ENCODE measurements at regions not wholly inside any gene's neighbourhood (a gene's known extent, or its start where the extent isn't known, plus 50 kb on each side); places are given as distances from the start of the nearest gene placed in this dataset.
A peak's percentile ranks its signal among the peaks of the same experiment; 100 is the strongest.

- DNase-seq (ENCODE audit: low spot score) = no peak
Measured at GRCh38 chr10:43869669-43870322, 221.1 kb upstream of the ZNF32 start.

GRCh38 chr10:43868952-43869351 lies 220.3 kb upstream of the ZNF32 start:
- no peak for DNase-seq (ENCODE audit: low spot score)

GRCh38 chr10:43867667-43868565 lies 219.2 kb upstream of the ZNF32 start:
- DNase-seq (ENCODE audit: low spot score) = no peak

GRCh38 chr10:43867113-43867512 lies 218.4 kb upstream of the ZNF32 start:
- no peak for DNase-seq (ENCODE audit: low spot score)

- no peak for DNase-seq (ENCODE audit: low spot score)
Measured at GRCh38 chr10:43866712-43867111, 218.0 kb upstream of the ZNF32 start.

DNA sequence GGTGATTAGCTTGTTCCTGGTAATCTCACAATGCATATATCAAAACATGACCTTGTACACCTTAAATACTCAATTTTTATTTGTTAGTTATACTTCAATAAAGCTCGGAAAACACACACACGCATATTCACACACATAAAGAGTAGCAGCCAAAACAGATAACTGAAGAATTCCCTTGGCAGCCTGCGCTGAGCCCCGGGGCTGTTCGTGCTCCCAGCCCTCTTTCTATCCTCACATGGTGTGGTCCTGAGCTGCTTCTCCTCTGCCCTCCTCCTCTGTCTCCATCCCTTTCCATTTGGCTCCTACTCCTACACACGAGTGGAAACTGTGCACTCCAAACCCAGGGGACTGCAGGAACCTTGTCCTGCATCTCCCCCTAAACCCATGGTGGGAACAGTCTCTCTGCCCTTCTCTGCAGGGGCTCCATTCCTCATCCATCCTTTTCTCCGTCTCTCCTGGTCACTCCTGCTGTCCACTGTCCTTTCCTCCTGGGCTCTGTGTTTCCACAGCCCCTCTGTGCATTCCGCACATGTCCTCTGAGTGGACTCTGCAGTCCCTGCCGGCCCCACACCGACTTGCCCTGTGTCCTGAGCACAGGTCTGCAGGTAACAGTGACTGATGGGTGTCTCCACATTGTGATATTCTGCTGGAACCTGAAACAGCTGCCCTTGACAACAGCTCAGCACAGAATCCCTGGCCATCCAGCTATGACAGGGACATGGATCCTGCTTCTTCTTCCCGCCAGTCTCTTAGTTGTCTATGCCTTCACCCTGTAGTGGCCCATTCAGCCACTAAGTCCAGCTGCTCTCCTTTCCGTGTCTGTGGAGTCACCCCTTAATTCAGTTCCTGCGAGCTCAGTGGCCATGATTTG lies 216.8 kb upstream of the ZNF32 start:
- no peak for DNase-seq (ENCODE audit: low spot score)

DNA sequence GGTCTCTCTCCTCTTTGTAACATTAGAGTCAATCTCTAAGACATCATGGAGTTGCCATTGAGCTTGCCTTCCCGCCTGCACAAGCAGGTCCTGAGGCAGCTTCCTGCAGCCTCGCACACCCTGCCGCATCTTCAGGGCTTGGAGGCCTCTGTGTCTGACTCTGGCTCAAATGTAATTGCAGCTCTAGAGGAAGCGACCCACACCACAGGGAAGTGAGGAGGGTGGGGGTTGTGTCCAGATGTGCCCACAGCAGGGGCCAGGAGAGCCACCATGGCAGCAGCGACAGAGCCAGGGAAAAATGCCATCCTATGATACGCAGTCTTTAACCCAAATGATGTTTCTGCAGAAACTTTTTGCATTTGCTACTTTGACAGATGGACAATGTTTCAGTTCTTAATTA lies 216.0 kb upstream of the ZNF32 start:
- no peak for DNase-seq (ENCODE audit: low spot score)

GRCh38 chr10:43863859-43864591 lies 215.3 kb upstream of the ZNF32 start:
- no peak for DNase-seq (ENCODE audit: low spot score)

DNA sequence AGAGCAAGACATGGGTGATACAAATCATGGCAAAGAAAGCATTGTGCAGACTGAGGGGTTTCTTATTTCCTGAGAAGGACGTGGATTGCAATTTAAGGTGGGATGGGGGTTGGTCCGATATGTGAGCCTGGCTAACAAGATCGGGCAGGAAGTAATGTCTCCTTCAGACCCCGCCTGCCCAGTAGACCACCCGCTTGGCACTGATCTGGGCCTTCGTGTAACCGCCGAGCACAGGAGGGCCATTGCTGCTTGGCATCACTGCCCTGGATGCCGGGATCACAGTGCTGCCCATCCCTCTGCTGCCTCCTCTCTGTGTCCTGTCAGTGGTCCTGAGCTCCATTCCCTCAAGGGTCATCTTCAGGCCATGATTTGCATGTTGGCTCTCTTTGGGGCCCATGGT lies 214.6 kb upstream of the ZNF32 start:
- DNase-seq (ENCODE audit: low spot score) = no peak

DNA sequence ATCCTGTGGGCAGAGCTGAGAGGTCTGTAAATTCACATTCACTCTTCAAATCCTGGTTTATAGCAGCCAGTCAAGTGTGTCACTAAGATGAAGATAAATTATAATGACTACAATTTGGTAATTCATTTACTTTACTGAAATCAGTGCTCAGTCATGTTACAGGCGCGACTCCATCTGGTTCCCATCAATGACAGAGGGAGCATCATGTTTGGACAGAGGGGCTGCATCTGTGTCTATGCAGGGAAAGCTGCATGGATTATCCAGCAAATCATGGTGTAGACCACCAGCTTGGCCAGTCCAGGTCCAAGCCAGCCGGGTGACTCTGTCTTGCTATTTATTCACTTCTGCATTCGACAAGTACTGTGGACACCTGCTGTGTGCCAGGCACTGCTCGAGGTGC lies 214.1 kb upstream of the ZNF32 start:
- DNase-seq (ENCODE audit: low spot score) = no peak

GRCh38 chr10:43861966-43862751 lies 213.5 kb upstream of the ZNF32 start:
- no peak for DNase-seq (ENCODE audit: low spot score)

DNA sequence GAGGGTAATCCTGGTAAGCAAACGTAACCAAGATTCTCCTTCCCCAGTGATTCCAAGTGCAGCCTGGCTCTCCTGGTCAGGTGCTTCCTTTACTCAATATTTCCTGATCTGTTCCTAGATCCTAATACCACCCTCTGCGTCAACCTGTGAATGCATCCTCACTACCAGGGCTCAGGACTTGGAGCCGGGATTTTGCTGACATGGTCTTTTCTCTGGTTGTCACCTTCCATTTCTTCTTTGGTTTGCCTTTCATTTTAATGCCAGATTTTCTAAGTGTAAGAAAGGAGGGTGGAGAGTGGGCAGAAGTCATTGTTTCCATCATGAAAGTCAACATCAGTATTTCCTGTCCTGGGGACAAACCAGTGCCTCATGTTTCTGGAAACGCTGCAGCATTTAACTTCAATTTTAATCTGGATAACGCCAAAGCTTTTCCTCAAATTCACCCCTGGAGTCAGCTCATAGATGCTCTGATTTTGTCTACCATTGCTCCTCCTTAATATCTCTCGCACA lies 210.4 kb upstream of the ZNF32 start:
- DNase-seq (ENCODE audit: low spot score) = no peak

- no peak for DNase-seq (ENCODE audit: low spot score)
Measured at GRCh38 chr10:43857931-43858315, 209.2 kb upstream of the ZNF32 start.

DNA sequence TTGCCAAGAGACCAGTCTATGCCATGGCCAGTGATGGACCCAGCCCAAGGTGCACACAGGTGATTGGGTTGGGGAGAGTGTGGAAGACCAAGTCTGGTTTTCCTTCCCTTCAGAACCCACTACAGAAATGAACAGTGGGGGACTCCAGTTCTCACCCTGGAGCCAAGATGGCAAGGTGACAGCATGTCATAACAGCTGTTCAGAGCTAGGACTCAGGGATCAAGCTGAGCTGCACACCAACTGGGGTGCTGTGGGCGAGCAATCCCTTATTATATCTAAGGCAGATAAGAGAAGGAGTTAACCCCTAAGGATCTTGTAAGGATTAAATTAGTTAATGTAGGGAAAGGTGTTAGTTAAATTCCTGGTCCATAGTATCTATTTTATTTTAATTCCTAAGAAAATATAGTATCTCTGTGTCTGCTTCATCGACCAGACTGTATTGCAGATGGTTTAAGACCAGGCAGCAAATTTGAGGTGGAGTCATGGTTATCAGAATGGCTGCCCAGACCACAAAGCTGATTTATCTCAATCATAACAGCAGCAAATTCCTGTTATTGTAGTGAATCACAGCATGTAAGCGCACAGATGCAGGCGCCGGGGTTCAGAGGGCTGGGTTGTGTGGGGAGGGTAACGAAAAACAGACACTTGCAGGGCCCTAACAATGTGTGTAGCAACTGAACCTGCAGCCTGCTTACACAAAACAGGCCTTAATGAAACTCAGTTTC lies 208.7 kb upstream of the ZNF32 start:
- no peak for DNase-seq (ENCODE audit: low spot score)

DNA sequence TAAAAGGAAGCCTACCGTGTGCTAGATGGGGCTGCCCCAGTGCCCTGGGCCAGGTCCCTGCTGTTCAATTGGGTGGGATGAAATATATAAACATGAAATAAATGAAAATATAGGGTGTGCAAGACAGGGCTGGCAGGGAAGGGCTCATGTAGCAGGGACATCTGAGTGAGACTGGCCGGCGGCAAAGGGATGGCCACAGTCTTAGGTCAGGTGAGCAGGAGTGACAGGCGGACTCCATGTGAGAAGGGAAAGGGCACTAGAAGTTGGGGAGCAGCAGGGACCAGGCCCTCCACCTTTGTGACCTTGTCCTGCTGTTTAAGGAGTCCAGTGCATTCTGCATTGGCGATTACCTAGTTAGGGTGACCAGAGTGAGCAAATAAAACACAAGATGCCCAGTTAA lies 207.6 kb upstream of the ZNF32 start:
- DNase-seq (ENCODE audit: low spot score) = no peak

DNA sequence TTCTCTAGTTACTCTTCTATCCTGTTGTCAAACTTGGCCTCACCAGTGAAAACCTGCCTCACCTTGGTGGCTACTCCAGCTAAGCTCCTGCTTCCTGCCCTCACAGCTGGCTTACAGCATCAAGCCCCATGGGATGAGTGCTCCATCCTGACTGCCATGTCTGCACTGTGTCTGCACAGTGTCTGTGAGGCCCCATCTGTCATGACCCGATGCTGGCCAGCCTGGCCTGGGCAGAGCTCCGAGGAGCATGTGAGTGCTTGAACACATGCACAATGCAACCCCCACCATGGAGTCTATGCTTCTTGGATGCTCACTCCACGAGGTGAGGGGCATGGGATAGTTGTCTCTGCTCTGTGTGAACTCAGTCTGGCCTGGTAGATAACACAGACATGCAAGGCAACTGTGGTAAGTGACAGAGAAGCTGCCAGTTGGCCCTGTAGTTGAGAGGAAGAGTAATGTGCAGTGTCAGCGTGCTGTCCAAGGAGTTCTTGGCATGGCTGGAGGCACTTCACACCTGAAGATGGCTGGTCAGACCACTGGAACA lies 207.1 kb upstream of the ZNF32 start:
- DNase-seq (ENCODE audit: low spot score) = peak; percentile 24

GRCh38 chr10:43854007-43854406 lies 205.3 kb upstream of the ZNF32 start:
- DNase-seq (ENCODE audit: low spot score) = no peak

- DNase-seq (ENCODE audit: low spot score) = no peak
Measured at GRCh38 chr10:43853369-43853768, 204.7 kb upstream of the ZNF32 start.

GRCh38 chr10:43852644-43853214 lies 204.0 kb upstream of the ZNF32 start:
- no peak for DNase-seq (ENCODE audit: low spot score)

GRCh38 chr10:43852149-43852548 lies 203.5 kb upstream of the ZNF32 start:
- no peak for DNase-seq (ENCODE audit: low spot score)
